Fibroblast of villous mesenchyme (primary cell): ENCODE measurements at regions not wholly inside any gene's neighbourhood (a gene's known extent, or its start where the extent isn't known, plus 50 kb on each side); places are given as distances from the start of the nearest gene placed in this dataset.
A peak's percentile ranks its signal among the peaks of the same experiment; 100 is the strongest.
"Not testable (repeated sequence)": the region's sequence is repeated elsewhere in the genome, so short reads cannot be mapped to it uniquely, and the experiment has no call there.

Experiments
- DNase-seq: peaks from one replicate; pipeline ENCODE4 v3.0.0-alpha.2; 2010; ENCODE audit warnings: low read depth
- H3K4me3 ChIP-seq: 2 replicates; pipeline ENCODE4 v1.5.1; 2011; ENCODE audit warnings: low read depth, mild to moderate bottlenecking, low read length
- CTCF ChIP-seq: IDR thresholded peaks from 2 replicates; pipeline ENCODE4 v1.5.1; 2012; ENCODE audit warnings: low read depth, mild to moderate bottlenecking, low read length; ENCODE audit not compliant: insufficient read depth

GRCh38 chr3:73827725-73828211, 203.0 kb upstream of the PDZRN3 start:
- no peak for TF ChIP-seq CTCF
- no peak for DNase-seq
- H3K4me3 ChIP-seq, result no peak overlapping the region

DNA sequence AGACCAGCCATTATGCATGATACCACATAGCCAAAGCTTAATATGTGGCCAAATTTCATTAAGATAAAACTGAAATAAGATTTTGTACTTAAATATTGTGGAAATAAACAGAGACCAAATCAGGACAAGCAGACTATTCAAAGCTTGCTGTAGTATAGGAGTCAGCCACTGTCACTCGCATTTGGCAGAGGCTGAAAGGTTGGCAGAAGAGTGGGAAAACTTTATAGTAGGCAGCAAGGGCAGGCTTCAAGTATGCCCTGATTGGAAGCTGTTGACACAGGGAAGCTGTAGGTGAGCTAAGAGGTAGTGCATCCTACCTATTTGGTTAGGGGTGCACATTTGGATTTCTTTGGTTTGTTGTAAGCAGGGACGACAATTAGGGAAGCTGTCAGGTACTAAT, 202.5 kb upstream of the PDZRN3 start:
- no peak overlapping the region for H3K4me3 ChIP-seq
- no peak for DNase-seq
- no peak for TF ChIP-seq CTCF

DNA sequence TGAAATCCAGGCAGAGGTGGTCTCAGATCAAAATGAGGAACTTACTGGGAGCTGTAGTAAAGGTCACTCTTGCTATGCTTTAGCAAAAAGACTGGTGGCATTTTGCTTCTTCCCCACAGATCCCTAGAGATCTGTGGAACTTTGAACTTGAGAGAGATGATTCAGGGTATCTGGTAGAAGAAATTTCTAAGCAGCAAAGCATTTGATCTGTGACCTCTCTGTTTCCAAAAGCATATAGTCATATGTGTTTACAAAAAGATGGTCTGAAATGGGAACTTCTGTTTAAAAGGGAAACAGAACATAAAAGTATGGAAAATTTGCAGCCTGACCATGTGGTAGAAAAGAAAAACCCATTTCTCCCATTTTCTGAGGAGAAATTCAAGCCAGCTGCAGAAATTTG, 196.2 kb upstream of the PDZRN3 start:
- not testable (repeated sequence) for H3K4me3 ChIP-seq
- DNase-seq, result peak; percentile 52

DNA sequence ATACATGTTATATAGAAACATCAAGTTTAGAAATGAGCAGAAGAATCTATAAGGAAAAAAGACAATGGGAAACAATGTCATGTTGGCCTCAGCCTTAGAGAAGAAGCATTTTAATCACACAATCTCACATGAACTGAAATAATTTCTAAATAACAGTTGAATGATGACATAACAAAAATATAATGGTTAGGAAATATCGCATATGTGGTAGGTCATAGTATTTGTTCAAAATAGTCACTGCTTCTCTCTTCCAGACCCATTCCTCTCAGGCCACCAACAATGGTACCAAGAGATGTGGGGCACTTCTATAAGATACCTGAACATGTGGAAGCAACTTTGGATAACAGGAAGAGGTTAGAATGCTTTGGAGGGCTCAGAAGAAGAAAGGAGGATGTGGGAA, 195.7 kb upstream of the PDZRN3 start:
- H3K4me3 ChIP-seq, result no peak overlapping the region
- no peak for TF ChIP-seq CTCF
- DNase-seq, result no peak

DNA sequence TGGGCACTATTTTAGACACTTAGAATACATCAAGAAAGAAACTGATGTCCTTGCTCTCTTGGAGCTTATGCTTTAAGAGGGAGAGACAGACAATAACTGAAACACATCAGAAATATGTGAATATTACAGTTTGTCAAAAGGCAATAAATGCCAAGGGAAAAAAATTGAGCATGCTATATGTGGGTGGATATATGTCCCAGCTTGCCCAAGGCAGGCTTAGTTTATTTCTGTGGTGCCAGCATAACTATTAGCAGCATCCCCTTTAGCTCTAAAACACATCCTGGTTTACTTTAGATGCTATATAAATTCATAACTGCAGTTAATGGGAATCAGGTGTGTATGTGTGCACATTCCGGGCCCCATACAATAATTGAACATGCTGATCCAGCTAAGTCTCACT, 191.2 kb upstream of the PDZRN3 start:
- TF ChIP-seq CTCF, result no peak
- no peak for DNase-seq
- no peak overlapping the region for H3K4me3 ChIP-seq

- no peak overlapping the region for H3K4me3 ChIP-seq
- DNase-seq, result no peak
- no peak for TF ChIP-seq CTCF
Observed at GRCh38 chr3:73813692-73814292, 189.1 kb upstream of the PDZRN3 start.

- H3K4me3 ChIP-seq, result no peak overlapping the region
- no peak for TF ChIP-seq CTCF
- DNase-seq, result peak; percentile 29
Observed at GRCh38 chr3:73813291-73813690, 188.6 kb upstream of the PDZRN3 start.
